ENCODE measurements at regions not wholly inside any gene's neighbourhood (a gene's known extent, or its start where the extent isn't known, plus 50 kb on each side); places are given as distances from the start of the nearest gene placed in this dataset.

GRCh38 chr6:150534553-150534952, 65.1 kb upstream of the PLEKHG1 start (continued):
- TF ChIP-seq FOSL2 (IDR thresholded peaks at IDR 0.05; ENCODE audit: borderline replicate concordance, low read depth) (no peak), TCF12 (IDR thresholded peaks at IDR 0.05) (no peak)

GRCh38 chr6:150535151-150535804, 64.4 kb upstream of the PLEKHG1 start:
- no peak overlapping the region for H3K4me2 ChIP-seq
- no peaks in the 10 kb centered on the region for H3K79me2 ChIP-seq (ENCODE audit: insufficient read depth)
- H3K9ac ChIP-seq = no peak overlapping the region
- no peaks in the 10 kb centered on the region for H3F3A ChIP-seq (replicated peaks; ENCODE audit: insufficient read depth)
- H3K9me3 ChIP-seq = no peaks in the 10 kb centered on the region
- CTCF ChIA-PET = interaction anchor here (0.6 kb wide), 1 partner anchor 148 kb away, joined by 3 read pairs; no protein-coding TSS in a partner anchor
- H3K27me3 ChIP-seq (ENCODE audit: insufficient read depth) = no peaks in the 10 kb centered on the region; the same call in 1 of the 2 replicates
- H3K9me2 ChIP-seq = no peaks in the 10 kb centered on the region
- no peaks in the 10 kb centered on the region for H3K4me1 ChIP-seq (ENCODE audit: control insufficient read depth in 1 of 2, insufficient read depth in 2 of 2, low read depth in 1 of 2, low read length in 1 of 2)
- DNase-seq = no peak
- no peak overlapping the region for H2AFZ ChIP-seq (ENCODE audit: low read depth)
- WGBS (ENCODE audit: low lambda C conversion rate) = 3% methylated on average over 4 of the region's 4 CpGs
- no peak overlapping the region for H3K4me3 ChIP-seq (ENCODE audit: low read depth in 2 of 2, low read length in 1 of 2)
- no peak overlapping the region for H3K27ac ChIP-seq (ENCODE audit: low read depth in 2 of 2, low read length in 1 of 2)
- H4K20me1 ChIP-seq (ENCODE audit: insufficient read depth) = no peaks in the 10 kb centered on the region
- TF ChIP-seq GATA2 (CRISPR knock-in tag; IDR thresholded peaks at IDR 0.05) (no peak), POLR2AphosphoS5 (IDR thresholded peaks at IDR 0.05; ENCODE audit: low read depth, low read length) (no peak), ELF1 (IDR thresholded peaks at IDR 0.05) (no peak), NFIC (IDR thresholded peaks at IDR 0.05; ENCODE audit: borderline replicate concordance) (no peak), IRF3 (IDR thresholded peaks at IDR 0.05; ENCODE audit: low read depth, low read length) (no peak), EZH2phosphoT487 (IDR thresholded peaks at IDR 0.05; ENCODE audit: borderline replicate concordance, low read depth) (no peak), RFX5 (IDR thresholded peaks at IDR 0.05; ENCODE audit: low read length) (no peak), TAF1 (IDR thresholded peaks at IDR 0.05; ENCODE audit: borderline replicate concordance, low read depth, low read length) (no peak), REST (IDR thresholded peaks at IDR 0.05; ENCODE audit: low read depth, low read length) (no peak), SIN3A (IDR thresholded peaks at IDR 0.05; ENCODE audit: borderline replicate concordance, low read depth, low read length) (no peak), FOSL2 (IDR thresholded peaks at IDR 0.05; ENCODE audit: borderline replicate concordance, low read depth) (no peak), FOXM1 (IDR thresholded peaks at IDR 0.05; ENCODE audit: low read depth) (no peak), ZBTB33 (IDR thresholded peaks at IDR 0.05; ENCODE audit: borderline replicate concordance, low read depth) (no peak)
- TF ChIP-seq, protein P1, sequence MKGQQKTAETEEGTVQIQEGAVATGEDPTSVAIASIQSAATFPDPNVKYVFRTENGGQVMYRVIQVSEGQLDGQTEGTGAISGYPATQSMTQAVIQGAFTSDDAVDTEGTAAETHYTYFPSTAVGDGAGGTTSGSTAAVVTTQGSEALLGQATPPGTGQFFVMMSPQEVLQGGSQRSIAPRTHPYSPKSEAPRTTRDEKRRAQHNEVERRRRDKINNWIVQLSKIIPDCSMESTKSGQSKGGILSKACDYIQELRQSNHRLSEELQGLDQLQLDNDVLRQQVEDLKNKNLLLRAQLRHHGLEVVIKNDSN (IDR thresholded peaks at IDR 0.05; ENCODE audit: borderline replicate concordance, low read depth) = no peak
- TF ChIP-seq, protein P2, sequence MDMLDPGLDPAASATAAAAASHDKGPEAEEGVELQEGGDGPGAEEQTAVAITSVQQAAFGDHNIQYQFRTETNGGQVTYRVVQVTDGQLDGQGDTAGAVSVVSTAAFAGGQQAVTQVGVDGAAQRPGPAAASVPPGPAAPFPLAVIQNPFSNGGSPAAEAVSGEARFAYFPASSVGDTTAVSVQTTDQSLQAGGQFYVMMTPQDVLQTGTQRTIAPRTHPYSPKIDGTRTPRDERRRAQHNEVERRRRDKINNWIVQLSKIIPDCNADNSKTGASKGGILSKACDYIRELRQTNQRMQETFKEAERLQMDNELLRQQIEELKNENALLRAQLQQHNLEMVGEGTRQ (IDR thresholded peaks at IDR 0.05; ENCODE audit: borderline replicate concordance, low read depth, low read length) = no peak
- H3K36me3 ChIP-seq (replicated peaks in 1 of 2; ENCODE audit: control insufficient read depth in 1 of 2, insufficient read depth in 2 of 2, low read length in 1 of 2) = no peaks in the 10 kb centered on the region
- POLR2A ChIA-PET = no interaction called here

All from SK-N-SH (cell line).